Posterior cingulate gyrus (tissue), 11 donors: ENCODE measurements at regions not wholly inside any gene's neighbourhood (a gene's known extent, or its start where the extent isn't known, plus 50 kb on each side); places are given as distances from the start of the nearest gene placed in this dataset.

Experiments
- DNase-seq, 10 donors: peaks; one replicate each; pipeline versions ENCODE4 v3.0.0 to v3.0.0-alpha.2; 2020 to 2021; ENCODE audit warnings: mixed read lengths in 3 of 10
- intact Hi-C: fragments of 100-400 bp; cut with DNase I; formaldehyde crosslinking; loops from one replicate; pipeline ENCODE4 v1.15.1; 2023

- intact Hi-C loops, result no loop called here
- peak in 2 of 10 donors; percentile 68 to 80 for DNase-seq
These were observed 693.5 kb upstream of the PTBP2 start for GRCh38 chr1:96028071-96028470.

GRCh38 chr1:96030312-96030711 is 691.3 kb upstream of the PTBP2 start:
- intact Hi-C loops, result no loop called here
- no peak for DNase-seq

- intact Hi-C loops, result no loop called here
- no peak for DNase-seq
These were observed 687.6 kb upstream of the PTBP2 start for GRCh38 chr1:96034006-96034405.

- DNase-seq, result no peak
- intact Hi-C loops, result no loop called here
These were observed 684.8 kb upstream of the PTBP2 start for GRCh38 chr1:96036763-96037162.

- DNase-seq, result no peak
- intact Hi-C loops, result no loop called here
These were observed 682.9 kb upstream of the PTBP2 start for GRCh38 chr1:96038636-96039035.

- intact Hi-C loops, result no loop called here
- DNase-seq, result no peak
These were observed 681.7 kb upstream of the PTBP2 start for GRCh38 chr1:96039910-96040309.

- intact Hi-C loops, result no loop called here
- DNase-seq, result no peak
These were observed 680.1 kb upstream of the PTBP2 start for GRCh38 chr1:96041470-96041869.

GRCh38 chr1:96048572-96049212 is 672.9 kb upstream of the PTBP2 start:
- DNase-seq, result no peak
- intact Hi-C loops, result no loop called here

GRCh38 chr1:96049759-96050409 is 671.7 kb upstream of the PTBP2 start:
- intact Hi-C loops, result no loop called here
- DNase-seq, result no peak

GRCh38 chr1:96059276-96059675 is 662.3 kb upstream of the PTBP2 start:
- intact Hi-C loops, result no loop called here
- DNase-seq, result no peak

GRCh38 chr1:96059736-96060135 is 661.8 kb upstream of the PTBP2 start:
- intact Hi-C loops, result no loop called here
- no peak for DNase-seq

- intact Hi-C loops, result no loop called here
- DNase-seq, result no peak
These were observed 661.0 kb upstream of the PTBP2 start for GRCh38 chr1:96060621-96061020.

GRCh38 chr1:96072021-96072420 is 649.6 kb upstream of the PTBP2 start:
- no peak for DNase-seq
- intact Hi-C loops, result no loop called here

GRCh38 chr1:96073100-96073499 is 648.5 kb upstream of the PTBP2 start:
- intact Hi-C loops, result no loop called here
- no peak for DNase-seq

GRCh38 chr1:96074422-96074821 is 647.2 kb upstream of the PTBP2 start:
- intact Hi-C loops, result no loop called here
- DNase-seq, result no peak

- intact Hi-C loops, result no loop called here
- DNase-seq, result no peak
These were observed 646.6 kb upstream of the PTBP2 start for GRCh38 chr1:96074876-96075577.

- intact Hi-C loops, result no loop called here
- DNase-seq, result no peak
These were observed 645.7 kb upstream of the PTBP2 start for GRCh38 chr1:96075704-96076455.

- intact Hi-C loops, result no loop called here
- no peak for DNase-seq
These were observed 645.0 kb upstream of the PTBP2 start for GRCh38 chr1:96076589-96076988.

GRCh38 chr1:96079581-96079980 is 642.0 kb upstream of the PTBP2 start:
- DNase-seq, result no peak
- intact Hi-C loops, result no loop called here

GRCh38 chr1:96080925-96081324 is 640.7 kb upstream of the PTBP2 start:
- intact Hi-C loops, result no loop called here
- DNase-seq, result no peak

- intact Hi-C loops, result no loop called here
- no peak for DNase-seq
These were observed 633.9 kb upstream of the PTBP2 start for GRCh38 chr1:96087719-96088118.
